ENCODE measurements at regions not wholly inside any gene's neighbourhood (a gene's known extent, or its start where the extent isn't known, plus 50 kb on each side); places are given as distances from the start of the nearest gene placed in this dataset.
"Not testable (repeated sequence)": the region's sequence is repeated elsewhere in the genome, so short reads cannot be mapped to it uniquely, and the experiment has no call there.

GRCh38 chr1:229907884-229908638 lies 159.0 kb upstream of the GALNT2 start:
- no peak for DNase-seq (ENCODE audit: low read depth)

GRCh38 chr1:229908689-229909088 lies 158.3 kb upstream of the GALNT2 start:
- TF ChIP-seq CTCF (IDR thresholded peaks at IDR 0.05; ENCODE audit: insufficient read depth, low read length) = no peak
- H3K4me3 ChIP-seq (ENCODE audit: low read depth, low read length) = no peak overlapping the region
- no peak for DNase-seq (ENCODE audit: low read depth)

More at GRCh38 chr1:229907884-229908638, 159.0 kb upstream of the GALNT2 start:
- no peak for TF ChIP-seq CTCF (IDR thresholded peaks at IDR 0.05; ENCODE audit: insufficient read depth, low read length)
- no peak overlapping the region for H3K4me3 ChIP-seq (ENCODE audit: low read depth, low read length)

- no peak for TF ChIP-seq CTCF (IDR thresholded peaks at IDR 0.05; ENCODE audit: insufficient read depth, low read length)
These were observed 153.5 kb upstream of the GALNT2 start for GRCh38 chr1:229913489-229913888.

GRCh38 chr1:229919488-229919887 lies 147.6 kb upstream of the GALNT2 start:
- H3K4me3 ChIP-seq (ENCODE audit: low read depth, low read length); DNase-seq (ENCODE audit: low read depth): not testable (repeated sequence)

More at GRCh38 chr1:229913489-229913888, 153.5 kb upstream of the GALNT2 start:
- H3K4me3 ChIP-seq (ENCODE audit: low read depth, low read length) = no peak overlapping the region
- DNase-seq (ENCODE audit: low read depth) = no peak

GRCh38 chr1:229920683-229921082 lies 146.4 kb upstream of the GALNT2 start:
- H3K4me3 ChIP-seq (ENCODE audit: low read depth, low read length) = no peak overlapping the region
- no peak for DNase-seq (ENCODE audit: low read depth)
- TF ChIP-seq CTCF (IDR thresholded peaks at IDR 0.05; ENCODE audit: insufficient read depth, low read length) = no peak

- TF ChIP-seq CTCF (IDR thresholded peaks at IDR 0.05; ENCODE audit: insufficient read depth, low read length) = no peak
- DNase-seq (ENCODE audit: low read depth) = no peak
- H3K4me3 ChIP-seq (ENCODE audit: low read depth, low read length) = no peak overlapping the region
These were observed 144.8 kb upstream of the GALNT2 start for GRCh38 chr1:229922249-229922648.

DNA sequence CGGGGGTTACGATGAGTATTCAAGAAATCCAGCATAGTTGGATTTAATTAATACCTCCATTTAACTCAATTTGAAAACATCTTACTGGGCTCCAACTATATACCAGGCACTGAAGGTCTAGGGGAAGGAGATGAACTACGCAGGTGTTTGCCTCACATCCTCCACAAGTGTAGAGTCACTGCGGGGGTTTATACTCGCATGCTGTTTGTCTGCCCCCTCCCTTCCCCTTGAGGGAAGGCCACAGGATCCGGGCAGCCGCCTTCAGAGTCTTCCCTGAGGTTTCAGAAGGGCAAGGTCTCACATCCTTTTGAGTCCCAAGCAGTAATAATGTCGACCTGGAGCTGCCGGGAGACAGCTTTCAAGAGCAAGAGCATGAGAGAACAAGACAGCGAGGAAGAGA lies 142.4 kb upstream of the GALNT2 start:
- no peak overlapping the region for H3K4me3 ChIP-seq (ENCODE audit: low read depth, low read length)
- no peak for TF ChIP-seq CTCF (IDR thresholded peaks at IDR 0.05; ENCODE audit: insufficient read depth, low read length)
- no peak for DNase-seq (ENCODE audit: low read depth)
